SK-N-SH (cell line): ENCODE measurements at regions not wholly inside any gene's neighbourhood (a gene's known extent, or its start where the extent isn't known, plus 50 kb on each side); places are given as distances from the start of the nearest gene placed in this dataset.

Source experiments
- CTCF ChIA-PET: fragments of 300-600, 350-600 bp; formaldehyde crosslinking; extraction: SDS; loops from one replicate; lab custom pipeline; 2021; lab: Yijun Ruan, JAX
- POLR2A ChIA-PET: fragments of 350-600 bp; sonication (Branson Sonifier 250); formaldehyde crosslinking; extraction: SDS; loops from one replicate; lab custom pipeline; 2020; ENCODE audit warnings: antibody characterized with exemption, inconsistent platforms; lab: Yijun Ruan, JAX
- DNase-seq: peaks from one replicate; pipeline ENCODE4 v3.0.0; 2012
- H2AFZ ChIP-seq: fragments of 200-600 bp; sonication (generic); 2 replicates; pipeline ENCODE4 v1.8.1; 2016; ENCODE audit warnings: antibody characterized with exemption, mild to moderate bottlenecking, low read depth
- H3F3A ChIP-seq: fragments of 200-600 bp; sonication (generic); replicated peaks from 2 replicates; pipeline ENCODE3; 2016; ENCODE audit warnings: antibody characterized with exemption, mild to moderate bottlenecking; ENCODE audit not compliant: insufficient read depth
- H3K27ac ChIP-seq, 2 experiments: fragments of 200-500 bp in 1 of 2; fragments of 200-600 bp in 1 of 2; sonication (Bioruptor generic) in 1 of 2; sonication (generic), shearing (Covaris generic) in 1 of 2; 2 replicates each; pipeline versions ENCODE4 v1.5.1 to v1.6.1; 2014 to 2016; ENCODE audit warnings: low read depth in 2 of 2, inconsistent platforms in 1 of 2, low read length in 1 of 2, mild to moderate bottlenecking in 1 of 2, mixed read lengths in 1 of 2
- H3K27me3 ChIP-seq: fragments of 200-600 bp; sonication (generic), shearing (Covaris generic); 2 replicates; pipeline ENCODE4 v1.6.1; 2016; ENCODE audit warnings: mixed run types; ENCODE audit not compliant: insufficient read depth
- H3K36me3 ChIP-seq, 2 experiments: fragments of 200-500 bp in 1 of 2; fragments of 200-600 bp in 1 of 2; sonication (Bioruptor generic) in 1 of 2; sonication (generic) in 1 of 2; replicated peaks in 1 of 2; 2 replicates each; pipeline versions ENCODE3 to v1.5.1; 2014 to 2016; ENCODE audit warnings: low read length in 1 of 2, mild to moderate bottlenecking in 1 of 2; ENCODE audit not compliant: insufficient read depth in 2 of 2, control insufficient read depth in 1 of 2
- H3K4me1 ChIP-seq, 2 experiments: fragments of 200-500 bp in 1 of 2; fragments of 200-600 bp in 1 of 2; sonication (Bioruptor generic) in 1 of 2; sonication (generic), shearing (Covaris generic) in 1 of 2; 2 replicates each; pipeline versions ENCODE4 v1.5.1 to v1.6.1; 2014 to 2016; ENCODE audit warnings: low read depth in 1 of 2, low read length in 1 of 2, mixed run types in 1 of 2; ENCODE audit not compliant: insufficient read depth in 2 of 2, control insufficient read depth in 1 of 2
- H3K4me2 ChIP-seq: fragments of 200-600 bp; sonication (generic), shearing (Covaris generic); 2 replicates; pipeline ENCODE4 v1.6.1; 2017; ENCODE audit warnings: mixed run types
- H3K4me3 ChIP-seq, 2 experiments: fragments of 200-500 bp in 1 of 2; fragments of 200-600 bp in 1 of 2; sonication (Bioruptor generic) in 1 of 2; sonication (generic), shearing (Covaris generic) in 1 of 2; 2 replicates each; pipeline versions ENCODE4 v1.5.1 to v1.8.1; 2014 to 2016; ENCODE audit warnings: low read depth in 2 of 2, inconsistent platforms in 1 of 2, low read length in 1 of 2, mild to moderate bottlenecking in 1 of 2, mixed read lengths in 1 of 2, moderate library complexity in 1 of 2
- H3K79me2 ChIP-seq: fragments of 200-600 bp; sonication (generic); 2 replicates; pipeline ENCODE4 v1.8.1; 2017; ENCODE audit warnings: mild to moderate bottlenecking; ENCODE audit not compliant: insufficient read depth
- H3K9ac ChIP-seq: fragments of 200-600 bp; sonication (generic); 2 replicates; pipeline ENCODE4 v1.6.1; 2017; ENCODE audit warnings: mixed run types
- H3K9me2 ChIP-seq: fragments of 200-600 bp; sonication (generic); 2 replicates; pipeline ENCODE4 v1.6.1; 2017; ENCODE audit warnings: mixed run types
- H3K9me3 ChIP-seq: fragments of 200-600 bp; sonication (generic); 2 replicates; pipeline ENCODE4 v1.6.1; 2017; ENCODE audit warnings: mixed run types, mild to moderate bottlenecking, moderate library complexity
- H4K20me1 ChIP-seq: fragments of 200-600 bp; sonication (generic); 2 replicates; pipeline ENCODE4 v1.6.1; 2017; ENCODE audit warnings: mild to moderate bottlenecking, mixed run types; ENCODE audit not compliant: insufficient read depth
- CHD2 ChIP-seq: fragments of 150-350 bp; IDR thresholded peaks from 2 replicates; pipeline ENCODE4 v1.6.1; 2018; ENCODE audit warnings: low read length; ENCODE audit not compliant: partially characterized antibody
- EZH2phosphoT487 ChIP-seq: fragments of 200-600 bp; sonication (generic); IDR thresholded peaks from 2 replicates; pipeline ENCODE4 v1.6.1; 2017; ENCODE audit warnings: low read depth, mixed run types, mild to moderate bottlenecking, antibody characterized with exemption, moderate library complexity, borderline replicate concordance
- FOSL2 ChIP-seq: IDR thresholded peaks from 2 replicates; pipeline ENCODE4 v1.4.0; 2012; ENCODE audit warnings: low read depth, mild to moderate bottlenecking, moderate library complexity, borderline replicate concordance
- FOXJ3 ChIP-seq: sonication (generic); formaldehyde crosslinking; IDR thresholded peaks from 2 replicates; pipeline ENCODE4 v1.5.1; 2020; ENCODE audit warnings: mild to moderate bottlenecking, missing genetic modification reagents
- FOXM1 ChIP-seq: IDR thresholded peaks from 2 replicates; pipeline ENCODE4 v1.4.0; 2012; ENCODE audit warnings: low read depth, mild to moderate bottlenecking
- GATA2 ChIP-seq: sonication (generic); formaldehyde crosslinking; IDR thresholded peaks from 2 replicates; pipeline ENCODE4 v1.5.0; 2020; ENCODE audit warnings: mild to moderate bottlenecking, missing genetic modification reagents
- JUND ChIP-seq: IDR thresholded peaks from 2 replicates; pipeline ENCODE4 v1.4.0; 2012
- MEF2A ChIP-seq: IDR thresholded peaks from 2 replicates; pipeline ENCODE4 v1.4.0; 2012; ENCODE audit warnings: low read depth, borderline replicate concordance
- RFX5 ChIP-seq: IDR thresholded peaks from 2 replicates; pipeline ENCODE4 v1.6.1; 2012; ENCODE audit warnings: mild to moderate bottlenecking, improper control_type of control experiment, low read length
- TCF12 ChIP-seq: IDR thresholded peaks from 2 replicates; pipeline ENCODE4 v1.4.0; 2012
- TEAD4 ChIP-seq: IDR thresholded peaks from 2 replicates; pipeline ENCODE4 v1.4.0; 2012; ENCODE audit warnings: mild to moderate bottlenecking, borderline replicate concordance; ENCODE audit not compliant: insufficient read depth
- USF1 ChIP-seq: IDR thresholded peaks from 2 replicates; pipeline ENCODE4 v1.4.0; 2012; ENCODE audit warnings: low read depth, borderline replicate concordance
- WGBS: methylation state at CpG from one replicate; pipeline ENCODE4 v1.1.6; 2017; ENCODE audit warnings: low lambda C conversion rate; 5-methylcytosine and 5-hydroxymethylcytosine counted together
- TF ChIP-seq, protein P1 (sequence below): IDR thresholded peaks from 2 replicates; pipeline ENCODE4 v1.6.1; 2012; ENCODE audit warnings: mild to moderate bottlenecking, low read depth, low read length, moderate library complexity
- TF ChIP-seq, protein P2 (sequence below): IDR thresholded peaks from 2 replicates; pipeline ENCODE4 v1.4.0; 2012; ENCODE audit warnings: low read depth
- TF ChIP-seq, protein P3 (sequence below): fragments of 150-350 bp; IDR thresholded peaks from 2 replicates; pipeline ENCODE4 v1.6.1; 2016; ENCODE audit warnings: mild to moderate bottlenecking, low read depth, low read length

- TF ChIP-seq EZH2phosphoT487 (no peak), TEAD4 (no peak), FOXM1 (no peak)
- TF ChIP-seq, protein P1, sequence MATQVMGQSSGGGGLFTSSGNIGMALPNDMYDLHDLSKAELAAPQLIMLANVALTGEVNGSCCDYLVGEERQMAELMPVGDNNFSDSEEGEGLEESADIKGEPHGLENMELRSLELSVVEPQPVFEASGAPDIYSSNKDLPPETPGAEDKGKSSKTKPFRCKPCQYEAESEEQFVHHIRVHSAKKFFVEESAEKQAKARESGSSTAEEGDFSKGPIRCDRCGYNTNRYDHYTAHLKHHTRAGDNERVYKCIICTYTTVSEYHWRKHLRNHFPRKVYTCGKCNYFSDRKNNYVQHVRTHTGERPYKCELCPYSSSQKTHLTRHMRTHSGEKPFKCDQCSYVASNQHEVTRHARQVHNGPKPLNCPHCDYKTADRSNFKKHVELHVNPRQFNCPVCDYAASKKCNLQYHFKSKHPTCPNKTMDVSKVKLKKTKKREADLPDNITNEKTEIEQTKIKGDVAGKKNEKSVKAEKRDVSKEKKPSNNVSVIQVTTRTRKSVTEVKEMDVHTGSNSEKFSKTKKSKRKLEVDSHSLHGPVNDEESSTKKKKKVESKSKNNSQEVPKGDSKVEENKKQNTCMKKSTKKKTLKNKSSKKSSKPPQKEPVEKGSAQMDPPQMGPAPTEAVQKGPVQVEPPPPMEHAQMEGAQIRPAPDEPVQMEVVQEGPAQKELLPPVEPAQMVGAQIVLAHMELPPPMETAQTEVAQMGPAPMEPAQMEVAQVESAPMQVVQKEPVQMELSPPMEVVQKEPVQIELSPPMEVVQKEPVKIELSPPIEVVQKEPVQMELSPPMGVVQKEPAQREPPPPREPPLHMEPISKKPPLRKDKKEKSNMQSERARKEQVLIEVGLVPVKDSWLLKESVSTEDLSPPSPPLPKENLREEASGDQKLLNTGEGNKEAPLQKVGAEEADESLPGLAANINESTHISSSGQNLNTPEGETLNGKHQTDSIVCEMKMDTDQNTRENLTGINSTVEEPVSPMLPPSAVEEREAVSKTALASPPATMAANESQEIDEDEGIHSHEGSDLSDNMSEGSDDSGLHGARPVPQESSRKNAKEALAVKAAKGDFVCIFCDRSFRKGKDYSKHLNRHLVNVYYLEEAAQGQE: no peak
Observed at GRCh38 chr16:65829076-65829475, 537.4 kb upstream of the CDH5 start (continued).

DNA sequence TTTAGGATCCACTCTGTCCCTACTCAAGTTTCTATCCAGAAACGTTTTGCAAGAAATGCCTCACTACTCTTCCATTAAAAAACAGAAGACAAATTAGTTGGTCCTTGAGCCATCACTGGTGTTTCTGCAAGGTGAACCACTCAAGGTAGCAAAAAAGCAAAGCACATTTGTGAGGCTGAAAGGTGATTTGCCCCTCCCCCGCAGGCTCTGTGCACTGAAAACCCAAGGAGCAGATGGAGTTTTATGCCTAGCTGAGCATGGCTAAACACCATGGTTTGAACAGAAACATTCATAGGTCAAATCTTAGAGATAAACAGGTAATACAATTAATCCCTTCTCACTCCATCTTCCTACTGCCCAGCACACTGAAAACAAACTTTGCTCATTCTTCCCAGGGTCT lies 538.2 kb upstream of the CDH5 start:
- Histone ChIP-seq H3K27me3 (no peaks in the 10 kb centered on the region), H3K9ac (no peak overlapping the region), H4K20me1 (no peaks in the 10 kb centered on the region), H3K4me3 (no peak overlapping the region), H2AFZ (no peak overlapping the region), H3K36me3 (no peaks in the 10 kb centered on the region), H3K4me1 (peaks cover 0 to 23% of the 10 kb centered on the region in 2 experiments; a peak in 2 of 4 replicates), H3K79me2 (no peaks in the 10 kb centered on the region), H3F3A (no peaks in the 10 kb centered on the region), H3K9me3 (no peaks in the 10 kb centered on the region), H3K4me2 (no peak overlapping the region), H3K9me2 (no peaks in the 10 kb centered on the region), H3K27ac (no peak overlapping the region)
- POLR2A ChIA-PET: no interaction called here
- TF ChIP-seq RFX5: no peak
- no peak for TF ChIP-seq GATA2 (CRISPR knock-in tag)
- TF ChIP-seq MEF2A: no peak
- TF ChIP-seq FOSL2: no peak
- TF ChIP-seq FOXJ3 (CRISPR knock-in tag): no peak
- TF ChIP-seq, protein P2, sequence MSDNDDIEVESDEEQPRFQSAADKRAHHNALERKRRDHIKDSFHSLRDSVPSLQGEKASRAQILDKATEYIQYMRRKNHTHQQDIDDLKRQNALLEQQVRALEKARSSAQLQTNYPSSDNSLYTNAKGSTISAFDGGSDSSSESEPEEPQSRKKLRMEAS: no peak
- TF ChIP-seq TEAD4: no peak
- TF ChIP-seq, protein P1: no peak
- TF ChIP-seq CHD2: no peak
- TF ChIP-seq USF1: no peak
- no peak for TF ChIP-seq JUND
- no peak for TF ChIP-seq TCF12
- no peak for TF ChIP-seq FOXM1
- TF ChIP-seq, protein P3, sequence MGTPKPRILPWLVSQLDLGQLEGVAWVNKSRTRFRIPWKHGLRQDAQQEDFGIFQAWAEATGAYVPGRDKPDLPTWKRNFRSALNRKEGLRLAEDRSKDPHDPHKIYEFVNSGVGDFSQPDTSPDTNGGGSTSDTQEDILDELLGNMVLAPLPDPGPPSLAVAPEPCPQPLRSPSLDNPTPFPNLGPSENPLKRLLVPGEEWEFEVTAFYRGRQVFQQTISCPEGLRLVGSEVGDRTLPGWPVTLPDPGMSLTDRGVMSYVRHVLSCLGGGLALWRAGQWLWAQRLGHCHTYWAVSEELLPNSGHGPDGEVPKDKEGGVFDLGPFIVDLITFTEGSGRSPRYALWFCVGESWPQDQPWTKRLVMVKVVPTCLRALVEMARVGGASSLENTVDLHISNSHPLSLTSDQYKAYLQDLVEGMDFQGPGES: no peak
- CTCF ChIA-PET: interaction anchor here (0.7 to 1.0 kb wide), 3 partner anchors 12 to 40 kb away, joined by 3 to 4 read pairs (median 3); no protein-coding TSS in a partner anchor
- WGBS: 29% methylated on average over 2 of the region's 2 CpGs
- no peak for DNase-seq
